Fibroblast of upper back skin (primary cell): ENCODE measurements at regions not wholly inside any gene's neighbourhood (a gene's known extent, or its start where the extent isn't known, plus 50 kb on each side); places are given as distances from the start of the nearest gene placed in this dataset.
"Not testable (repeated sequence)": the region's sequence is repeated elsewhere in the genome, so short reads cannot be mapped to it uniquely, and the experiment has no call there.

Source experiments
- DNase-seq: peaks from one replicate; pipeline ENCODE4 v3.0.0-alpha.2; 2013

DNA sequence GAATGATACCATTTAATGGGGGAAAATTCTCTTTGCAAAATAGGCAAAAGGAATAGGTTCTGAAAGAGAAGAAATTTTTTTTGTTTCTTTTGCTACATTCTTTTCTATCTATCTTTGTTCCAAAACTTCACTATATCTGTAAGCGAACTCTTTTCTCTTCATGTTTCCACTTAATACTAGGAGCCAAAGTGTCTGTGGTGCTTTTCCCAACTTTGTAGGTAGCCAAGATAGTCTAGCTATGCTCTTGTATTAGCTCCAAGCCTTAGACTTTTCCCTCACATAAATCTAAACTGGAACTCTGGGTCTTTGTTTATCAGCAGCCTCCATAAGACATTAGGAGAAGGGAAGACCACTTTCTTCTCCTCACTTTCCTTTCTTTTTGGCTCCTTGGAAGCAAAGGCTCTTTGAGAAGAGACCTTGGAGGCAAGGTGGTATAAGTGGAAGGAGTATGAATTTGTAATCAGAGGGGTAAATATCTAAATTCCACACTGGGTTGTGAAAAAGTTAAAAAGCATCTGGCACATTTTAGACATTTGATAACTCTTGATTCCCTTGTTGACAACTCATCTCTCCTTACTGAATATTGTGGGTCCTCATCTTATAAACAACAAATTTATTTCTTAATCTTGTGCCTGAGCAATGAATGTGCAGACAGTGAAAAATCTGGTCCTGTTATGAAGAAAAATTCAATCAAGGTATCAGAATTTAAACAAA is 130.0 kb downstream of the EHF start:
- no peak for DNase-seq

DNA sequence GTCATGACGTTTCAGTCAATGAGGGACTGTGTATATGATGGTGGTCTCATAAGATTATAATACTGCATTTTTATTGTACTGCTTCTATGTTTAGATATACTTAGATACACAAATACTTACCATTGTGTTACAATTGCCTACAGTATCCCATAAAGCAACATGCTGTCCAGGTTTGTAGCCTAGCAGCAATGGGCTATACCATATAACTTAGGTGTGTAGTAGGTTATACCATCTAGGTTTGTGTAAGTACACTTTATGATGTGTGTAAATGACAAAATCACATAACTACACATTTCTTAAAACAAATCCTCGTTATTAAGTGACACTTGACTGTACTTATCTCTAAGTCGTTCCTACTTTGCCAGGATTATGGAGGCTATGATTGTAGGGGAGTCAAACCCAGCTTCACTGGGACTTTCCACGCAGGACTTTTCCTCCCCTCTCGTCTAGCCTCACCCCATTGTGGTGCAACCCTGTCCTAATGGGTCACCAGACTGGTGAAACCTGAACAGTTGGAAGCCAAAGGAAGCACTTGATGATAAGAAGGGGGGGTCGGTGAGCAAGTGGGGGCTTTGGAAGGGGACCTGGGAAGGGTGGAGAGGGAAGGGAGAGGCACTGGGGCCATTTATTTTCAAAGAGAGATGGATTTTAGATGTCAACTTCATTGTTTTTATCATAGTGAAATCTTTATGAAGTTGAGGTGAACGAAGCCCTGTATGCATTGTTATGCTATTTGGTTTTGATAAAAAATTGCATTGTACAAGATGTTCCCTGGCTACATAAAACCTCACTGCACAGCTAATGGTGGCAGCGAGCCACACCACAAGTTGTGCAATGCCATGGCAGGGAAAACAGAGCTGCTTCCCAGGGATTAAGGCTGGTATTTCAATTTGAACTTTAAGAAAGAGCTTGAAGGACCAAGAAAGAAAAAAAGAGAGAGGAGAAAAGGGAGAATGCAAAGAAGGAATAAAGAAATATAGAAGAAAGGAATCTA is 129.1 kb downstream of the EHF start:
- peak; percentile 73 for DNase-seq

DNA sequence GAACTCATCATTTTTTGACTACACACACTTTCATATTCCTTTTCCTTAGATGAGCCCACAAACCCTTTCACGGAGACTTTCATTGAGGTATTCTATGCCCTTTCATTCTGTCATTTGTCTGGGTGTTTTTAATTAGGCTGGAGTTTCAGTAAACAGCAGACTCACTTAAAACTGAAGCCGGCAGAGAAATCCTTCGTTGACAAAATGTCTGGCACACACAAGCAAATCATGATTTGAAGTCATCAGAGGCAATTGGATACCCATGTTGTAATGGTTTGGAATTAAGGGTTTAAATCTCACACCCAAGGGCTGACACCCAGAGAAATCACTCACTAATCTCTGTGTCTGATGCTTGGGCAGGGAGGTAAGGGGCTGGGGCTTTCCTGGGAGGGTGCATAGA is 127.1 kb downstream of the EHF start:
- DNase-seq = no peak

DNA sequence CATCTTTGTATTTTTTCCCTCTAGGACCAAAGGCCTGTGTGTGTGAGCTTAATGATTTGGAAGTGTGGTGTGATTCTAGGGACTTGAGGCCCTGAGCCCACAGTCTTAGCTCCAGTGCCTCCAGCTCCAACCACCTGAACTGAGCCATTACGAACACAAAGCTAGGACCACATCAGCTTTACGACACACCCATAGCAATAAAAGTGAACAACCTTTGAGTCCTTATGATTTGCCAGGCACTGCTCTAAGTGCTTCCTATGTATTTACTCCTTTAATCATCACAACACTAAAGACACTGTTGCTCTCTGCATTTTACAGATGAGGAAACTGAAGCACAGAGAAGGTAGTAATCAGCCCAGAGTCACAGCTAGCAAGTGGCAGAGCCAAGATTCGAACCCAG is 126.4 kb downstream of the EHF start:
- no peak for DNase-seq

DNA sequence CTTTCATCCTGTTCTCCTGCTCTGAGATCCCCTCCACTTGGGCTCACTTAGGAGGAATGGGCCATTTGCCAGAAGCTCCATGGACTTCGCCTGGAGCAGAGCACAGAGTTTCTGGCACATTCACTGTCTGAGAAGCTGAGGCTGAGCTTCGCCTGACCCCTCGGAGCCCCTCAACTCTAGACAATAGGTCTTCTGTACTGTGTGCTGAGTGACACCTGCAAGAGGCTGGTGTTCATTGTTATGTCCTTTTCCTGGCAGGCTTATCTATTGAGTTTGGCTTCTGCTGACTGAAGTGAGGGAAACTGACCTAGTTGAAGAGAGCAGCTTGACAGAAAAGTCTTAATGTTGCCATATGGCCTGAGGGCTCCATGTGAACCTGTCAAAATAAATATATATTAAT is 124.3 kb downstream of the EHF start:
- DNase-seq = no peak

DNA sequence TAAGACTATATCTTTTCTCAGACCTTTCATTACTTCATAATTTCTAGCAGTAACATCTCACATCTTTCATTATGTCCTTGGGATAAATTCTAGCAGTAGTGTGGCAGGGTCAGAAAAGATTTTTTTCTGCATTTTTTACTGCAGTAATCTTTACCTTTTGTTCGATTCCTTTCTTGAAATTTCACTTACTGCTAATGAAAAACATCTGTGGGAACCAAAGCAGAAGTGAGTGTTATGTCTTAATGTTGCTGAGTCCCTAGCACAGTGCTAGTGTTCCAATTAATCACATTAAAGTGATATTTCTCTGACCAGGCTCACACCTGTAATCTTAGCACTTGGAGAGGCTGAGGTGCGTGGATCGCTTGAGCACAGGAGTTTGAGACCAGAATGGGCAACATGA is 123.6 kb downstream of the EHF start:
- no peak for DNase-seq

DNA sequence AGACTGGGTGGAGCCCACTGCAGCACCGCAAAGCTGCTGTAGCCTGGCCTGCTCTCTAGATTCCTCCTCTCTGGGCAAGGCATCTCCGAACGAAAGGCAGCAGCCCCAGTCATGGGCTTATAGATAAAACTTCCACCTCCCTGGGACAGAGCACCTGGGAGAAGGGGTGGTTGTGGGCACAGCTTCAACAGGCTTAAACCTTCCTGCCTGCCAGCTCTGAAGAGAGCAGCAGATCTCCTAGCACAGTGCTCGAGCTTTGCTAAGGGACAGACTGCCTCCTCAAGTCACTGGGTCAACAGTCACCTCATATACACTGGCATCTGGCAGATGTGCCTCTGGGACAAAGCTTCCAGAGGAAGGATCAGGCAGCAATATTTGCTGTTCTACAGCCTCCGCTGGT is 117.3 kb downstream of the EHF start:
- DNase-seq = no peak

GRCh38 chr11:34732831-34733230 is 111.9 kb downstream of the EHF start:
- DNase-seq = no peak

- peak; percentile 2 for DNase-seq
Measured at GRCh38 chr11:34731603-34732002, 110.7 kb downstream of the EHF start.

- DNase-seq = no peak
Measured at GRCh38 chr11:34730544-34731295, 109.8 kb downstream of the EHF start.

- DNase-seq = no peak
Measured at GRCh38 chr11:34728609-34729008, 107.7 kb downstream of the EHF start.

GRCh38 chr11:34727228-34727737 is 106.4 kb downstream of the EHF start:
- no peak for DNase-seq

DNA sequence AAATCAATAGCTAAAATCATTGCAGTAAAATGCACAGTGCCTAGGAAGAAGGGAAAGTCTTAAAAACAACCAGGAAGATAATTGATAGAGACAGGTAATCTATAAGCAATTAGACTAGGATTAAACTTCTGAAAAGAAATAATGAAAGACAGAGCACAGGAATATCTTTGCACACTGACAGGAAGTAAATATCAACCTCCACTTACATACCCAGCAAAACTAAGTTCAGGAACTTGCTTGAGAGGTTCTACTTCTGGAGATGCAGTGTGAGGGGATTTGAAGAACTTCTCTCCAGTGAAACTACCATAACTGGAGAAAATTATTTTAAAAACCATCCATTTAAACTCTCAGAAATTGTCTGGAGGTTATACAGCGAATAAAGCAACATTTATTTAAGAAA is 104.1 kb downstream of the EHF start:
- no peak for DNase-seq

GRCh38 chr11:34721646-34722045 is 100.8 kb downstream of the EHF start:
- no peak for DNase-seq

GRCh38 chr11:34719303-34719848 is 98.5 kb downstream of the EHF start:
- DNase-seq = no peak

- not testable (repeated sequence) for DNase-seq
Measured at GRCh38 chr11:34713631-34714030, 92.7 kb downstream of the EHF start.
